Peyer's patch (tissue), 4 donors: ENCODE measurements at regions not wholly inside any gene's neighbourhood (a gene's known extent, or its start where the extent isn't known, plus 50 kb on each side); places are given as distances from the start of the nearest gene placed in this dataset.
A peak's percentile ranks its signal among the peaks of the same experiment; 100 is the strongest.

Experiments
- DNase-seq, 3 donors: peaks; one replicate each; pipeline ENCODE4 v3.0.0-alpha.2; 2017 to 2019
- H3K27ac ChIP-seq, 4 donors: fragments of 200-600 bp; sonication (generic); one replicate each; pipeline ENCODE4 v1.5.1; 2016 to 2019
- H3K27me3 ChIP-seq, 2 donors: fragments of 200-600 bp; sonication (generic); one replicate each; pipeline ENCODE4 v1.5.1; 2019
- H3K36me3 ChIP-seq, 3 donors: fragments of 200-600 bp; sonication (generic); one replicate each; pipeline ENCODE4 v1.5.1; 2016 to 2019
- H3K4me1 ChIP-seq, 4 donors: fragments of 200-600 bp; sonication (generic); one replicate each; pipeline ENCODE4 v1.5.1; 2016 to 2019
- H3K4me3 ChIP-seq, 4 donors: fragments of 200-600 bp; sonication (generic); 1 replicate in 3 of 4; 2 replicates in 1 of 4; pipeline ENCODE4 v1.5.1; 2016 to 2019; ENCODE audit warnings: mild to moderate bottlenecking in 1 of 4
- H3K9me3 ChIP-seq, 4 donors: fragments of 200-600 bp; sonication (generic); one replicate each; pipeline ENCODE4 v1.5.1; 2016 to 2019; ENCODE audit warnings: mild to moderate bottlenecking in 1 of 4
- CTCF ChIP-seq, 6 experiments: fragments of 450-650 bp in 4 of 6; fragments of 200-600 bp in 2 of 6; sonication (generic) in 1 of 6; IDR thresholded peaks; one replicate each; pipeline ENCODE4 v1.5.1; 2017 to 2019; ENCODE audit warnings: antibody characterized with exemption in 6 of 6, mild to moderate bottlenecking in 3 of 6, moderate library complexity in 1 of 6
- POLR2A ChIP-seq, 2 donors: fragments of 450-650 bp; IDR thresholded peaks; one replicate each; pipeline ENCODE4 v1.5.1; 2017; ENCODE audit warnings: antibody characterized with exemption in 2 of 2, mild to moderate bottlenecking in 2 of 2, moderate library complexity in 2 of 2

- Histone ChIP-seq H3K27me3 (no peaks in the 10 kb centered on the region), H3K9me3 (no peaks in the 10 kb centered on the region), H3K36me3 (no peaks in the 10 kb centered on the region), H3K4me3 (no peak overlapping the region), H3K4me1 (no peaks in the 10 kb centered on the region), H3K27ac (no peak overlapping the region)
- TF ChIP-seq POLR2A (IDR thresholded peaks at IDR 0.05) (no peak), CTCF (IDR thresholded peaks at IDR 0.05) (no peak)
- peak in 1 of 3 donors; percentile 48 for DNase-seq
Observed at GRCh38 chr20:57957411-57958049, 247.7 kb upstream of the PMEPA1 start.

- TF ChIP-seq CTCF (IDR thresholded peaks at IDR 0.05) (no peak), POLR2A (IDR thresholded peaks at IDR 0.05) (no peak)
- no peaks in the 10 kb centered on the region for H3K36me3 ChIP-seq
- H3K27me3 ChIP-seq: no peaks in the 10 kb centered on the region
- no peaks in the 10 kb centered on the region for H3K4me1 ChIP-seq
- no peaks in the 10 kb centered on the region for H3K9me3 ChIP-seq
- DNase-seq: no peak
- no peak overlapping the region for H3K27ac ChIP-seq
- H3K4me3 ChIP-seq: no peak overlapping the region
Observed at GRCh38 chr20:57953638-57954037, 243.8 kb upstream of the PMEPA1 start.

- no peaks in the 10 kb centered on the region for H3K27me3 ChIP-seq
- no peak overlapping the region for H3K27ac ChIP-seq
- H3K4me1 ChIP-seq: peaks cover 0 to 3% (median 0%) of the 10 kb centered on the region in 4 donors
- H3K9me3 ChIP-seq: no peaks in the 10 kb centered on the region
- no peaks in the 10 kb centered on the region for H3K36me3 ChIP-seq
- no peak for TF ChIP-seq CTCF (IDR thresholded peaks at IDR 0.05)
- no peak for TF ChIP-seq POLR2A (IDR thresholded peaks at IDR 0.05)
- no peak overlapping the region for H3K4me3 ChIP-seq
- DNase-seq: no peak
Observed at GRCh38 chr20:57952136-57952535, 242.3 kb upstream of the PMEPA1 start.

GRCh38 chr20:57951549-57951948 lies 241.7 kb upstream of the PMEPA1 start:
- Histone ChIP-seq H3K27me3 (no peaks in the 10 kb centered on the region), H3K4me3 (no peak overlapping the region), H3K27ac (no peak overlapping the region), H3K9me3 (no peaks in the 10 kb centered on the region), H3K4me1 (peaks cover 0 to 3% (median 0%) of the 10 kb centered on the region in 4 donors), H3K36me3 (no peaks in the 10 kb centered on the region)
- DNase-seq: no peak
- no peak for TF ChIP-seq CTCF (IDR thresholded peaks at IDR 0.05)
- no peak for TF ChIP-seq POLR2A (IDR thresholded peaks at IDR 0.05)

- Histone ChIP-seq H3K4me3 (no peak overlapping the region), H3K4me1 (peaks cover 0 to 3% (median 0%) of the 10 kb centered on the region in 4 donors), H3K36me3 (no peaks in the 10 kb centered on the region), H3K9me3 (no peaks in the 10 kb centered on the region), H3K27me3 (no peaks in the 10 kb centered on the region), H3K27ac (no peak overlapping the region)
- no peak for TF ChIP-seq CTCF (IDR thresholded peaks at IDR 0.05)
- no peak for TF ChIP-seq POLR2A (IDR thresholded peaks at IDR 0.05)
- DNase-seq: peak in 1 of 3 donors; percentile 37
Observed at GRCh38 chr20:57950764-57951485, 241.1 kb upstream of the PMEPA1 start.
